ENCODE measurements at regions not wholly inside any gene's neighbourhood (a gene's known extent, or its start where the extent isn't known, plus 50 kb on each side); places are given as distances from the start of the nearest gene placed in this dataset.

- H3K9me3 ChIP-seq (ENCODE audit: control insufficient read depth in 4 of 4, low read length in 3 of 4): no peaks in the 10 kb centered on the region
- H3K27me3 ChIP-seq (ENCODE audit: control insufficient read depth in 4 of 4, insufficient read depth in 4 of 4, low read length in 3 of 4): no peaks in the 10 kb centered on the region
- WGBS: 58% methylated on average over 4 of the region's 4 CpGs
- TF ChIP-seq TAF1 (conservative IDR thresholded peaks at IDR 0.05): no peak
- TF ChIP-seq RAD21 (IDR thresholded peaks at IDR 0.05): peak; percentile 69 to 72
- TF ChIP-seq, protein P1, sequence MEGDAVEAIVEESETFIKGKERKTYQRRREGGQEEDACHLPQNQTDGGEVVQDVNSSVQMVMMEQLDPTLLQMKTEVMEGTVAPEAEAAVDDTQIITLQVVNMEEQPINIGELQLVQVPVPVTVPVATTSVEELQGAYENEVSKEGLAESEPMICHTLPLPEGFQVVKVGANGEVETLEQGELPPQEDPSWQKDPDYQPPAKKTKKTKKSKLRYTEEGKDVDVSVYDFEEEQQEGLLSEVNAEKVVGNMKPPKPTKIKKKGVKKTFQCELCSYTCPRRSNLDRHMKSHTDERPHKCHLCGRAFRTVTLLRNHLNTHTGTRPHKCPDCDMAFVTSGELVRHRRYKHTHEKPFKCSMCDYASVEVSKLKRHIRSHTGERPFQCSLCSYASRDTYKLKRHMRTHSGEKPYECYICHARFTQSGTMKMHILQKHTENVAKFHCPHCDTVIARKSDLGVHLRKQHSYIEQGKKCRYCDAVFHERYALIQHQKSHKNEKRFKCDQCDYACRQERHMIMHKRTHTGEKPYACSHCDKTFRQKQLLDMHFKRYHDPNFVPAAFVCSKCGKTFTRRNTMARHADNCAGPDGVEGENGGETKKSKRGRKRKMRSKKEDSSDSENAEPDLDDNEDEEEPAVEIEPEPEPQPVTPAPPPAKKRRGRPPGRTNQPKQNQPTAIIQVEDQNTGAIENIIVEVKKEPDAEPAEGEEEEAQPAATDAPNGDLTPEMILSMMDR (IDR thresholded peaks at IDR 0.05; ENCODE audit: low read depth, low read length, missing input control): peak; percentile 16
- TF ChIP-seq SP1 (IDR thresholded peaks at IDR 0.05): no peak
- TF ChIP-seq JUND (IDR thresholded peaks at IDR 0.05): no peak
- no peak for TF ChIP-seq RXRA (IDR thresholded peaks at IDR 0.05)
- no peak for TF ChIP-seq YY1 (IDR thresholded peaks at IDR 0.05)
- TF ChIP-seq FOXA2 (IDR thresholded peaks at IDR 0.05): no peak
- TF ChIP-seq NR2F2 (IDR thresholded peaks at IDR 0.05): no peak
- TF ChIP-seq HNF4A (conservative IDR thresholded peaks at IDR 0.05): no peak
- TF ChIP-seq, protein P2, sequence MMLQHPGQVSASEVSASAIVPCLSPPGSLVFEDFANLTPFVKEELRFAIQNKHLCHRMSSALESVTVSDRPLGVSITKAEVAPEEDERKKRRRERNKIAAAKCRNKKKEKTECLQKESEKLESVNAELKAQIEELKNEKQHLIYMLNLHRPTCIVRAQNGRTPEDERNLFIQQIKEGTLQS (IDR thresholded peaks at IDR 0.05): no peak
- TF ChIP-seq FOXA1 (IDR thresholded peaks at IDR 0.05): no peak
- no peak for TF ChIP-seq GABPA (IDR thresholded peaks at IDR 0.05 in 1 of 2, conservative IDR thresholded peaks at IDR 0.05 in 1 of 2)
- TF ChIP-seq ZBTB33 (IDR thresholded peaks at IDR 0.05): no peak
- TF ChIP-seq, protein P3, sequence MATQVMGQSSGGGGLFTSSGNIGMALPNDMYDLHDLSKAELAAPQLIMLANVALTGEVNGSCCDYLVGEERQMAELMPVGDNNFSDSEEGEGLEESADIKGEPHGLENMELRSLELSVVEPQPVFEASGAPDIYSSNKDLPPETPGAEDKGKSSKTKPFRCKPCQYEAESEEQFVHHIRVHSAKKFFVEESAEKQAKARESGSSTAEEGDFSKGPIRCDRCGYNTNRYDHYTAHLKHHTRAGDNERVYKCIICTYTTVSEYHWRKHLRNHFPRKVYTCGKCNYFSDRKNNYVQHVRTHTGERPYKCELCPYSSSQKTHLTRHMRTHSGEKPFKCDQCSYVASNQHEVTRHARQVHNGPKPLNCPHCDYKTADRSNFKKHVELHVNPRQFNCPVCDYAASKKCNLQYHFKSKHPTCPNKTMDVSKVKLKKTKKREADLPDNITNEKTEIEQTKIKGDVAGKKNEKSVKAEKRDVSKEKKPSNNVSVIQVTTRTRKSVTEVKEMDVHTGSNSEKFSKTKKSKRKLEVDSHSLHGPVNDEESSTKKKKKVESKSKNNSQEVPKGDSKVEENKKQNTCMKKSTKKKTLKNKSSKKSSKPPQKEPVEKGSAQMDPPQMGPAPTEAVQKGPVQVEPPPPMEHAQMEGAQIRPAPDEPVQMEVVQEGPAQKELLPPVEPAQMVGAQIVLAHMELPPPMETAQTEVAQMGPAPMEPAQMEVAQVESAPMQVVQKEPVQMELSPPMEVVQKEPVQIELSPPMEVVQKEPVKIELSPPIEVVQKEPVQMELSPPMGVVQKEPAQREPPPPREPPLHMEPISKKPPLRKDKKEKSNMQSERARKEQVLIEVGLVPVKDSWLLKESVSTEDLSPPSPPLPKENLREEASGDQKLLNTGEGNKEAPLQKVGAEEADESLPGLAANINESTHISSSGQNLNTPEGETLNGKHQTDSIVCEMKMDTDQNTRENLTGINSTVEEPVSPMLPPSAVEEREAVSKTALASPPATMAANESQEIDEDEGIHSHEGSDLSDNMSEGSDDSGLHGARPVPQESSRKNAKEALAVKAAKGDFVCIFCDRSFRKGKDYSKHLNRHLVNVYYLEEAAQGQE (IDR thresholded peaks at IDR 0.05): no peak
- TF ChIP-seq MAX (IDR thresholded peaks at IDR 0.05): no peak
- no peaks in the 10 kb centered on the region for H3K4me1 ChIP-seq (ENCODE audit: control insufficient read depth in 4 of 4, insufficient read depth in 4 of 4, low read length in 3 of 4)
- H3K27ac ChIP-seq (ENCODE audit: low read depth in 1 of 2, low read length in 2 of 2): no peak overlapping the region
- no peak overlapping the region for H3K4me3 ChIP-seq (ENCODE audit: low read depth in 1 of 3, low read length in 3 of 3)
- DNase-seq (ENCODE audit: low spot score): no peak
- H3K9ac ChIP-seq (ENCODE audit: low read depth in 1 of 2, low read length in 2 of 2): no peak overlapping the region
- no peaks in the 10 kb centered on the region for H3K36me3 ChIP-seq (ENCODE audit: control insufficient read depth in 4 of 4, insufficient read depth in 3 of 4, low read depth in 1 of 4, low read length in 3 of 4)
Observed at GRCh38 chr19:33953592-33953991, 156.9 kb downstream of the KCTD15 start.

DNA sequence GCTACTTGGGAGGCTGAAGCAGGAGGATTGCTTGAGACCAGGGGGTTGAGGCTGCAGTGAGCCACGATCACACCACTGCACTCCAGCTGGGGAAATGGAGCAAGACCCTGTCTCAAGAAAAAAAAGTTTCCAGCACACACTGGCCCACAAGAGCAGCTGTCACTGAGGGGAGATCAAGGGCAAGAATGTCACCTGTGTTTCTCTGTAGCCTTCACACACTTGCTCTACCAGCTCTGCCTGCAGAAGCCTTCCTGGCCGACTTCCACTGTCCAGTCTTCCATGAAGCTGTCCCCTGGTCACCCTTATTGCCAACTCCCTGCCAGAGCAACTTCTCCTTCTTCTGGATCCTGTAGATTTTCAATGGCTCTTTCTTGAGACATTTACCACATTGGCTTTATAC, 158.0 kb downstream of the KCTD15 start:
- no peaks in the 10 kb centered on the region for H3K27me3 ChIP-seq (ENCODE audit: control insufficient read depth in 4 of 4, insufficient read depth in 4 of 4, low read length in 3 of 4)
- H3K4me3 ChIP-seq (ENCODE audit: low read depth in 1 of 3, low read length in 3 of 3): no peak overlapping the region
- no peak overlapping the region for H3K9ac ChIP-seq (ENCODE audit: low read depth in 1 of 2, low read length in 2 of 2)
- H3K9me3 ChIP-seq (ENCODE audit: control insufficient read depth in 4 of 4, low read length in 3 of 4): no peaks in the 10 kb centered on the region
- 77% methylated on average over 2 of the region's 2 CpGs for WGBS
- no peak overlapping the region for H3K27ac ChIP-seq (ENCODE audit: low read depth in 1 of 2, low read length in 2 of 2)
- no peaks in the 10 kb centered on the region for H3K36me3 ChIP-seq (ENCODE audit: control insufficient read depth in 4 of 4, insufficient read depth in 3 of 4, low read depth in 1 of 4, low read length in 3 of 4)
- no peak for DNase-seq (ENCODE audit: low spot score)
- H3K4me1 ChIP-seq (ENCODE audit: control insufficient read depth in 4 of 4, insufficient read depth in 4 of 4, low read length in 3 of 4): no peaks in the 10 kb centered on the region
- TF ChIP-seq, protein P3 (IDR thresholded peaks at IDR 0.05): no peak
- TF ChIP-seq ZBTB33 (IDR thresholded peaks at IDR 0.05) (no peak), YY1 (IDR thresholded peaks at IDR 0.05) (no peak), SP1 (IDR thresholded peaks at IDR 0.05) (no peak)
- TF ChIP-seq, protein P1 (IDR thresholded peaks at IDR 0.05; ENCODE audit: low read depth, low read length, missing input control): no peak

All from liver (tissue), 8 donors.